Esophagus mucosa (tissue), 1 donor: ENCODE measurements at regions not wholly inside any gene's neighbourhood (a gene's known extent, or its start where the extent isn't known, plus 50 kb on each side); places are given as distances from the start of the nearest gene placed in this dataset.
"Not testable (repeated sequence)": the region's sequence is repeated elsewhere in the genome, so short reads cannot be mapped to it uniquely, and the experiment has no call there.

Experiments
- ATAC-seq: fragments of 200-7000 bp; cut with Tn5 transposase; one replicate; pipeline ENCODE4 v1.9.1; 2020
- donor health status: DM: yes; HTN: yes; CAD: no.

DNA sequence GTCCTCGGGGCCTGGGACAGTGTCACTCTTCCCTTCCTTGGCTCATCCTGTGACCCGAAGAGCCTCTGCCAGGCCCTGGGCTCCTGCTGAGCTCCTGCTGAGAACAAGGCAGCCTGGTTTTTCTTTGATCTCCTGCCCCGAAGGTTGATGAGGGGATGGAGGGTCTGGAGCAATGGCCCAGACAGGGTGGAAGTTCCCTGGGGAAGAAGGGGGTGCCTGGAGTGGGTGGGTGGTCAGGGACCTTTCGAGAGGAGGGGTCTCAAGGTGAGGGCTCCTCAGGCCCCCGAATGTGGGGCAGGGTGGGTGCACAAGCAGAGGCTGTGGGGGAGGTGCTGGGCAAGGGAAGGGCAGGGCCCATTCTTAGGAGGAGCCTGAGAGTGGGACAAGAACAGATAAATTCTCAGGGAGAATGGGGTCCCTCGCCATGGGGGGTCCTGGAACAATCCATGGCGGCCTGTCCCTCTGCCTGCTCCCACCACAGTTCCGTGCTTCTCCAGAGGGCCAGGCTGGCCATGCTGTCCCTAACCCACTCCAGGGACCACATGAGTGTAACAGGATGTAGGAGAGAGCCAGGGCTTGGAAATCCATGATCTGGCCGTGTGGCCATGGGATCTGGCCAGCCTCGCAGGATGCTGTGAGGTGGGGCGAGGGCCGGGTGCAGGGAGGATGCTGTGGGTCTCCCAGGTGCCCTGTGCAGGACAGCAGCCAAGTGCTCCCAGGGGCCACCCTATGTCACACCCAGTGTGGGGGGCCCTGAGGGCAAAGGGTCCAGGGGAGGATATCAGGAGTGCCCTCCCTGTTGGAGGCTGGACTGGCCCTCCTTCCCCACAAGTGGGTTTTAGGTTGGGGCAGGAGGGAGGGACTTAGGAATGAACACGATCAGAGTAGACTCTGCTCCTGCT is 128.5 kb upstream of the LPCAT1 start:
- ATAC-seq = no peak

GRCh38 chr5:1651250-1651649 is 127.5 kb upstream of the LPCAT1 start:
- no peak for ATAC-seq

GRCh38 chr5:1649554-1649953 is 125.8 kb upstream of the LPCAT1 start:
- no peak for ATAC-seq

DNA sequence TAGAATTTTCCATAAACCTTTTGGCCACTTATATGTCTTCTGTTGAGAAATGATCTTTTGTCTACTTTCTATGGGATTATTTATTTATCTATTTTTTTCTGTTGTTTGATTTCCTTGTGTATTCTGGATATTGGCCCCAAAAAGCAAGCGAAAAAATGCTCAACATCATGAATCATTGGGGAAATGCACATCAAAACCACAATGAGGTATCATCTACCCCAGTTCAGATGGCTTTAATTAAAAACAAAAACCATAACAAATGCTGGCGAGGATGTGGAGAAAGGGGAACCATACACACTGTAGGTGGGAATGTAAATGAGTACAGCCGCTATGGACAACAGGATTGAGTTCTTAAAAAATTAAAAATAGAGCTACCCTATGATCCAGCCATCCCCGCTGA is 125.0 kb upstream of the LPCAT1 start:
- no peak for ATAC-seq

DNA sequence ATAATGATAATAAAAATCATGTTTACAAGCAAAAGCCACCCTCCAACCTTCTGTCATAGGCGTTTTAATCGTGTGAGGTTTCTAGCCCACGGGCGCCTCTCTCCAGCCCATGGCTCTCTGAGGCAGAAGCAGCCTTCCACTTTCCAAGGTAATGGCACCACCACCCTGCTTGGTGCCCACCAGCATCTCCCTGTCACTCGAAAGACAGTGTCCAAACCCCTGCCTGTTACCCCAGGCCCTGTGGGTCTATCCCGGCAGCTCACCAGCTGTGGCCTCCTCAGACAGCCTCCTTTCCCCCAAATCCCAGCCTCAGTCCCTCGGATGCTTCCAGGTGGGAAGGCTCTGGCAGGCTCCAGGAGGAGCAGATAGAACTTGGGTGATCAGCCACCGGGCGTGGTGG is 123.8 kb upstream of the LPCAT1 start:
- ATAC-seq = no peak

GRCh38 chr5:1644810-1645571 is 121.2 kb upstream of the LPCAT1 start:
- peak; percentile 86 for ATAC-seq

GRCh38 chr5:1644393-1644809 is 120.6 kb upstream of the LPCAT1 start:
- ATAC-seq = not testable (repeated sequence)

DNA sequence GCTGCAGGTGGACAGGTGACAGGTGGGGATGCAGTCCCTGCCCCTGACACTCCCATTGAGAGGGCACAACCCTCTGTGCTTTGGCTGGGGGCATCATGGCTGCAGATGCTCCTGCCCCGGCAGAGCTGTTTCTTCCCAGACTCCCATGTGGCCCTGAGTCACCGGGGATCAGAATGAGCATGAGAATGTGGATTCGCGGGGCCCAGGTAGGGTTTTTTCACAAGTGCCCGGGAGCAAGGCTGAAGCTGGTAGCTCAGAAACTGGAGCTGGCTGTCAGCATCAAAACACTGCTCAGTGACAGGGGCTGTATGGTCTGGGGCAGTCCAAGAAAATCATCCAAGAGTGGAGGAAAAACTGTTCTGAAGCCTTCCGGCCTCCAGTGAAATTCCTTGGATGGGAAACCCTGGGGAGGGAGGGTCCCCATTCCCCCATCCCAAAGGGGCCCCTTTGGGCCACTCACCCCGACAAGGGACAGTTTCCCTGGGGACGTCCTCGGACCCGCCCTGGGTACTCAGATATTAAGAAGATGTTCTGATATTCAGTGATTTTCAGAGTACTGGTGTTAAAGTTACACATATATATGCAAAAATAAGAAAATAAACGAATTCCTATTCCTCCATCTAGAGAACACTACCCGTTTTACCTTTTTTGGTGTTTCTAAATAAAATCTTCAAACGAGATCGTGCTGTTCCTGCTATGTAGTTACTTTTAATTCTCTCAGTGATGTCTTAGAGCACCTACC is 120.1 kb upstream of the LPCAT1 start:
- ATAC-seq = no peak

GRCh38 chr5:1642621-1643061 is 118.9 kb upstream of the LPCAT1 start:
- no peak for ATAC-seq

- ATAC-seq = no peak
Observed at GRCh38 chr5:1642221-1642620, 118.5 kb upstream of the LPCAT1 start.

GRCh38 chr5:1641560-1642166 is 117.9 kb upstream of the LPCAT1 start:
- ATAC-seq = peak; percentile 76

DNA sequence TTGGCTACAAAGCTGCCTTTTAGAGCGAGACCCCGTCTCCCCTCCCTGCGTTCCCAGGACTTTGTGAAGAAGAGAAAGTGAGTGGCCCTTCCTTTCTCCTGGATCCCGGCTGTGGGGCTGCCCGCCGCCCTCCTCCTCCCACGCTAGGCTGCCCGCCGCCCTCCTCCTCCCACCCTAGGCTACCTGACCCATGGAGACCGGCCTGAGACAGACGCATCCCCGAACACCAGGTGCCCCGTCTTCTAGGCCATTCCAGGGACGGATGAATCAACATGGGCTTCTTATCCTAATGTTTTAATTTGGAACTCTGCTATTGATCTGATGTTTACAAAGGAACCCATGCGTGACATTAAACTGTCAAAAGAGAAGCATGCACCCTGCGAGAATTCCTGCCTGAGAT is 117.3 kb upstream of the LPCAT1 start:
- no peak for ATAC-seq

- no peak for ATAC-seq
Observed at GRCh38 chr5:1640421-1640881, 116.7 kb upstream of the LPCAT1 start.

DNA sequence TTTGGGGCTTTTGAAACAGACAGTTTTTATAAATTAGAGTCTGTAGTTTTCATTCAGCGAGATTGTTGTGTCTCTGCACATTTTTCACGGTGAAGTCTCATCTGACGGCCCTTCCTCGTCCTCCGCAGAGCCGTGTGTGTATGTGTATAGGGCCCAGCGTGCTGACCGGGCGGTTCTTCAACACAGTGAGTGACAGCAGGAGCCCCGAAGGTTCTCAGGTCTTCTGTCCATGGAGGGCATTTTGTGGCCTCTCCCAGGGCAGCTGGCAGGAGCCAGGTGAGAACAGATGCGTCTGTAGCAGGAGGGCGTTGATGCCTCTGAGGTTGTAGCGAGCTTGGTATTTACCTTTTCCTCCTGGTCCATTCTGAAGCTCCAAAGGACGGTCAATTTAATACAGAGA is 116.0 kb upstream of the LPCAT1 start:
- no peak for ATAC-seq

DNA sequence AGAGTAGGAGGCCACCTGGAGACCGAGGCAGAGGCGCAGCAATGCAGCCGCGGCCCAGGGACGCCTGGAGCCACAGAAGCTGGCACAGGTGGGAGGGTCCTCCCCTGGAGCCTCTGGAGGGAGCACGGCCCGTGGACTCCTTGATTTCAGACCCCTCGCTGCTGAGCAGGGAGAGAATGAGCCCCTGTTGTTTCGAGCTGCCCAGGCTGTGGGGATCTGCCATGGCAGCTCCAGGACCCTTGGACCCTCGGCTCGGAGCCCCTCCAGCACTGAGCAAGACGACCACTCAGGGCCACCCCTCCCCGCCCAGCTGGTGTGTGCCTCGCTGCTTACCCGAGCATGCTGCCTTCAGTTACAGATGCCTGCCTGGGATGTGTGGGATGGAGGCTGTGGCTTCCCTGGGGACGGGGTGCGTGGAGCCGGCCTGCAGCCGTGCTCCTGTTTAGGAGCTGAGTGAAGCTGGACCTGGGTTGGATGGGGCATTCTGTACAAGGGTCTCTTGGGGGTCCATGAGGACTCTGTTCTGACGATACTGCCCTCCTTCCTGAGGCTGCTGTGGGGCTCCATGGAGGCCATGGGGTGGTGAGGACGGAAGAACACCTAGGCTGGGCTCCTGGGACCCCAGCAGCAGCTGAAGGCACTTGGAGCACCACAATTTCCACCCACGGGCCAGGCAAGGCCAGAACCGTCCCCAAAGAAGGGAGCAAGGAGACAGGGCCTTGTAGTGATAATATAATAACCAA is 115.1 kb upstream of the LPCAT1 start:
- no peak for ATAC-seq

DNA sequence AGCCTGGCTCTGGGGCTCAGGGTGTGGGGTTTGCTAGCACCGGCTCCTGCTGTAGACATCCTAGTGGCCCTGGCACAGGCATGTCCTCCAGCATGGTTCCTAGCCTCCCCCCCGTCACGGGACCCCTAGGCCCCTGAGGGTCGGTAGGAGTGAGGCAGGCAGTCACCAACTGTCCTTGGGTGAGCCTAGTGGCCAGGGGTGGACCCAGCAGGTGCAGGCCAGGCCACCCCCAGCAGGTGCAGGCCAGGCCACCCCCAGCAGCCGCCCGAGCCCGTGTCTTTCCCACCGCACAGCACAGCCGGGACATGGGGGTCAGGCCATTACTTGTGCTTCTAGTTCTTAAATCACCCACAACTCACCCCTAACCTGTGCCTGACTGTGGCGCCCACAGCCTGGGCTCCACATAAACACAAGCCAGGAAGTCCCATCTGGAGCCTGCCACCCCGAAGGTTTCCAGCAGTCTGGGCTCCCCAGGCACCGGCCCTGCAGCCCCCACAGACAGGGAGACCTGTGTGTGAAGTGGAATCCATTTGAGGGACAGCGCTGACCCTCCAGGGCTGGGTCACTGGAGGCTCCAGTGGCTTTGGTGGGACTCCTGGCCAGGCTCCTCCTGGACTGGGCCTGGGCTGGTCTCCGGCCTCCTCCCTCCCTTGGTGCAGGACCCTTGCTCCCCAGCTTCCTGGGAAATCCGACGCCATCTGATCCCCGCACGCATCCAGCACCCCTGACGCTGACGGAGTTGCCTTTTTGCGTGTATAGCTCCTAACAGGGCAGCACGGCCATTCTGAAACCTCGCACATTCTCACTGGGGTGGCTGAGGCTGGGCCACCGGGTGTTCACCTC is 114.1 kb upstream of the LPCAT1 start:
- ATAC-seq = no peak

DNA sequence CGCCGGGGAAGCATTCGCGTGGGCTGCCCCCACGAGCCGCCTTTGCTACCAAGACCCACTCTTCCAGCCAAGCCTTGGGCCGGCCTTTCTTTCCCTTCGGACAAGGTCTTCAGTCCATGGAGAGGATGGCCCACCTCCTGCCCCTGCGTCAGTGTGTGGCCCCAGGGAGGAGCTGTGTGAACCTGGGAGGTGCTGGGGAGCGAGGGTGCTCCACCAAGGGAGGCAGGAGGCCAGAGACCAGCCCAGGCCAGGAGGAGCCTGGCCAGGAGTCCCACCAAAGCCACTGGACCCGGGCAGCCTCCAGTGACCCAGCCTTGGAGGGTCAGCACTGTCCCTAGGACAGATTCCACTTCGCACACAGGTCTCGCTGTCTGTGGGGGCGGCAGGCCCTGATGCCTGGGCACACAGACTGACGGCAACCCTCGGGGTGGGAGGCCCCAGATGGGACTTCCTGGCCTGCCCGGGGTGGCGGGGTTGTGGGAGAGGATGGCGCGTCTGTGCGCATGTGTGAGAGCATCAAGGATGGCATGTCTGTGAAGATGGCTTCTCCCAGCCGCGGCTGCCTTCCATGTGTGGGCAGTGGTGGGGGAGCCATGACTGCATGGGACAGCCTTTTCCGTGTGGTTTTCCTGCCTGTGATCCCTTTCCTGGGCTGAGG is 113.3 kb upstream of the LPCAT1 start:
- no peak for ATAC-seq

DNA sequence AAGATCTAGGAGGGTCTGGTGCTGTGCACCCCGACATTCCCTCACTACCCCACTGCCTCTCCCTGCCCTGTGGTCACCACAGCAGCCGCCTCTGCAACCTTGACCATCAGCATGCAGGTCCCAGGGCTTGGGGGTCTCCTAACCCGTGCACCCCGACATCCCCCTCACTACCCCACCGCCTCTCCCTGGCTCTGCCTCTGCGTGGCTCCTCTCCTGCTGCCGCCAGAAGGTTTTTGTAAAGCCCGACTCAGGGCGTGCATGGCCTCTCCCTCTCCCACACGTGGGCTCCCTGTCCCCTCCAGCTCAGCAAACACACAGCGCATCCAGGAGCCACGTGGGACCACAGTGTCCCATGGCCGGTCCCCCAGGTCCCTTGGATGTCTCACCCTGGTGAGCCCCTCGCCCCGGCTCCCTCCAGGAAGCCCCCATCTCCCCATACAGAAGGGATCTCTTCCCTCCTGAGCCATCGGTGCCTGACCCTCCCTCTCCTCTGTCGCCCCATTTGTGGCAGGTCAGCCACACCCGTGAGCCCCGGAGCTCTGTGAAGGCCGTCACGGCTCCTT is 112.5 kb upstream of the LPCAT1 start:
- not testable (repeated sequence) for ATAC-seq

DNA sequence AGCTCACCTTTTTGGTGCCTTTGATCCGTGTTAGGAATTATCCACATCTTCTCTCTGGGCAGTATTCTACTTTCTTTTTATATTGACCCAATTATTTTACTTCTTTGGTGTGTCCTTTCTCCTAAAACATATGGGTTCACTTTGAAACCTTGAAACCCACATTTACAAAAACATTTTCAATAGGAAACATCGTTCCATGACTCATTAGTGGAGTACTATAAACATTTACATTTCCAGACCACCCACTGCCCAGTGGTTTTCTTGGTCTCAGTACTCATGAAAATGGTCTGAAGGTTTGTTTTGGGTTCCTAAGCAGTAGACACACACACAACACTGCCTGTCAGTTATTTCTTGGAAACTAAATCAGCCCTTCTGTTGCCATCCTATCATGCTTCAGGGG is 111.7 kb upstream of the LPCAT1 start:
- ATAC-seq = not testable (repeated sequence)

- no peak for ATAC-seq
Observed at GRCh38 chr5:1634337-1634661, 110.5 kb upstream of the LPCAT1 start.
